ENCODE measurements at regions not wholly inside any gene's neighbourhood (a gene's known extent, or its start where the extent isn't known, plus 50 kb on each side); places are given as distances from the start of the nearest gene placed in this dataset.

DNA sequence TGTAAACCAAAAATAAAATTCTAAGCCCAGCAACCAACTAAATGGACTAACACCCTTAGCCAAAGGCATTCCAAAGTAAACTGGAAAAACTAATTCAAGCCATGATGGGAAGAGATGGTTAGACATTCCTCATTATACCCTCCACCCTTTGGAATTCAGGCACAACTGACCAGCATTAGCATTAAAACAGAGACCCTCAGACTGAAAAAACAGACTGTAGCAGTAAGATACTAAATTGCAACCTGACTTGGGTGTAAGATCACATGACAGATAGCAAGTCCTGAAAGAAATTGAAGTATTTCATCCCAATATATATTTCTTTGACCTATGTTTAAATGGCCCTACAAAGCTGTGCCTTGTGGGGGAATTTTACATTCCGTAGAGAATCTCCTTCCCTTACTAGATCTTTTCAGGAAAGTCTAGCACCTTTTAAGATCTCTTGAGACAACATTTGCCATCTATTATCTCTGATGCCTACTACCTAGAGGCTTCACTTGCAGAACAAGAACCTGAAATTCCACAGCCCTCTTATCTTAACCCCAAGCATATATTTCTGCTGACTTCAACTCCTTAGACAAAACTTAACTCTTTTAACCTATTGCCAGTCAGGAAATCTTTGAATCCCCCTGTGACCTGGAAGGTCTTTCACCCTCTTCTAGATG is 750.2 kb upstream of the IGFBP3 start:
- no peak overlapping the region for H3K27ac ChIP-seq
- no peak for TF ChIP-seq CTCF (IDR thresholded peaks at IDR 0.05)
- no peak overlapping the region for H3K4me3 ChIP-seq
- DNase-seq (ENCODE audit: low spot score), result no peak

- DNase-seq (ENCODE audit: low spot score), result no peak
- TF ChIP-seq CTCF (IDR thresholded peaks at IDR 0.05), result no peak
- no peak overlapping the region for H3K4me3 ChIP-seq
- H3K27ac ChIP-seq, result no peak overlapping the region
These were observed 748.0 kb upstream of the IGFBP3 start for GRCh38 chr7:46669028-46669427.

DNA sequence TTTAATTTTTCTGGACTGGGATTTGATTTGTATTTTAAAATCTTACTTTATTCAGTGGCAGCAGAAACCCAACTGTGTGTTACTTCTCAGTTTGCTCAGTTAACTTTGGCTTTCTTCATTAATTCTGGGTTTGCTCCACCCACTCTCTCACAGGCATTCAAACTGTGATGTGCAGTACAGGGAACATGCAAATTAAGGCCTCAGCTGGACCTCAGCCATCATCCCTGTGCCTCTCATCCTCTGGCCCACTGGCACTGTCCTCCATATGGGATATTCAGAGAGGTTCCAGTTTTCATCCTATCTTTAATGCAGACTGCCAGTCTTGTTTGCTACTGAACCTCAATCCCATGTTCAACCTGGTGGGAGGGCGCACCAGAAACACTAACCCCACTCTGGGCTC is 743.4 kb upstream of the IGFBP3 start:
- no peak for TF ChIP-seq CTCF (IDR thresholded peaks at IDR 0.05)
- Histone ChIP-seq H3K4me3 (no peak overlapping the region), H3K27ac (no peak overlapping the region)
- no peak for DNase-seq (ENCODE audit: low spot score)

DNA sequence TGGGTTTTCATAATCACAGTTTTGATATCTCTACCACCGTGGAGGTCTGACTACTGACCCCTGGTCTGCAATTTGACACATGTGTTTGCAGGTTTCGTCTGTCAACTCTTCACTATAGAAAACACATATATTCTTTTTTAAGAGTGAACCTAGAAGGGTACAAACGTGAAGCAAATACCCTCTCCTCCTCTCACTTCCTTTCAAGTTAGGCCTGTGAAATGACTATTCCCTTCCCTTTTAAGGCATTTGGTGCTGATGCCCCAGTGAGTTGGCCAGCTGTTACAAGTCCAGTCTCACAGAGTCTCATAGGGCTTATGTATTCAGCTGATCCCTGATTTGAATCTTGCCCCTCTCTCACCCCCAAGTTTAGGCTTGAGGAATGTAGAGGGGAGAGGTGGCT is 742.0 kb upstream of the IGFBP3 start:
- no peak for DNase-seq (ENCODE audit: low spot score)
- TF ChIP-seq CTCF (IDR thresholded peaks at IDR 0.05), result no peak
- no peak overlapping the region for H3K4me3 ChIP-seq
- no peak overlapping the region for H3K27ac ChIP-seq

GRCh38 chr7:46661431-46661830 is 740.4 kb upstream of the IGFBP3 start:
- TF ChIP-seq CTCF (IDR thresholded peaks at IDR 0.05), result no peak
- Histone ChIP-seq H3K27ac (no peak overlapping the region), H3K4me3 (no peak overlapping the region)
- DNase-seq (ENCODE audit: low spot score), result no peak

DNA sequence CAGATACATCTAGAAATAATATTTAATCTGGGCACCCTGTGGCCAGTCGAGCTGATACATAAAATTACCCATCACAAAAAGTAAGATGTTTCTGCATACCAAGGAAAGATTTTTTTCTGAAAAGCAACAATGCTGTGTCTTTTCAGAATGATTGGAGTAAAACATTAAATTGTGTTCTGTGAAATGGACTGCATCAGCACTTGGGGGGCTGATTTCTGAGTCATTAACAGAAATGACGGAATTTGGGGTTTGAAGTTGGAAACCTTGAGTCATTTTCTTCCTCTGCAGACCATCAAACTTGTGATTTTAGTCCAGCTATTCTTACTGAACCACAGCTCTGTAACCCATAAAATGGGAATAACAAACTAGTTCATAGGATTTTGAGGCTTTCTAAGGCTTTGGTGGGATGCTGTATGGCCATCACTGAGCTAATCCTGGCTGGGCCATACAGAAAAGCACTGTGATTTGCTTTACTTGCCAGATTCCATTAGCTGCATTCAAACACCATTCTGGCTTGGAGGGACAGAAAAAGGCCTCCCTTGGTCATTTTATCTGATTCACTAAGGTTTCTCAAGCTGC is 739.4 kb upstream of the IGFBP3 start:
- TF ChIP-seq CTCF (IDR thresholded peaks at IDR 0.05), result no peak
- H3K4me3 ChIP-seq, result no peak overlapping the region
- DNase-seq (ENCODE audit: low spot score), result no peak
- no peak overlapping the region for H3K27ac ChIP-seq

- no peak for TF ChIP-seq CTCF (IDR thresholded peaks at IDR 0.05)
- DNase-seq (ENCODE audit: low spot score), result no peak
- Histone ChIP-seq H3K27ac (no peak overlapping the region), H3K4me3 (no peak overlapping the region)
These were observed 737.2 kb upstream of the IGFBP3 start for GRCh38 chr7:46658281-46658680.
